Ovary (tissue), 3 donors: ENCODE measurements at regions not wholly inside any gene's neighbourhood (a gene's known extent, or its start where the extent isn't known, plus 50 kb on each side); places are given as distances from the start of the nearest gene placed in this dataset.

ENCODE experiments used
- CTCF ChIP-seq, 3 donors: fragments of 450-650 bp in 2 of 3; fragments of 200-600 bp in 1 of 3; IDR thresholded peaks; one replicate each; pipeline versions ENCODE4 v1.5.1 to v1.8.0; 2016 to 2022; ENCODE audit warnings: antibody characterized with exemption in 3 of 3, mild to moderate bottlenecking in 1 of 3
- EP300 ChIP-seq: sonication (generic); formaldehyde crosslinking; IDR thresholded peaks from one replicate; pipeline ENCODE4 v1.6.1; 2017; ENCODE audit warnings: antibody characterized with exemption
- POLR2A ChIP-seq: fragments of 450-650 bp; IDR thresholded peaks from one replicate; pipeline ENCODE4 v1.6.1; 2017; ENCODE audit warnings: antibody characterized with exemption, mild to moderate bottlenecking, moderate library complexity
- donor health status: DM: no; HTN: no; CAD: no.

- TF ChIP-seq CTCF (IDR thresholded peaks at IDR 0.05) (no peak), POLR2A (no peak), EP300 (no peak)
Observed at GRCh38 chr3:109678600-109678999, 341.3 kb upstream of the DPPA4 start.
